ENCODE measurements at regions not wholly inside any gene's neighbourhood (a gene's known extent, or its start where the extent isn't known, plus 50 kb on each side); places are given as distances from the start of the nearest gene placed in this dataset.

DNA sequence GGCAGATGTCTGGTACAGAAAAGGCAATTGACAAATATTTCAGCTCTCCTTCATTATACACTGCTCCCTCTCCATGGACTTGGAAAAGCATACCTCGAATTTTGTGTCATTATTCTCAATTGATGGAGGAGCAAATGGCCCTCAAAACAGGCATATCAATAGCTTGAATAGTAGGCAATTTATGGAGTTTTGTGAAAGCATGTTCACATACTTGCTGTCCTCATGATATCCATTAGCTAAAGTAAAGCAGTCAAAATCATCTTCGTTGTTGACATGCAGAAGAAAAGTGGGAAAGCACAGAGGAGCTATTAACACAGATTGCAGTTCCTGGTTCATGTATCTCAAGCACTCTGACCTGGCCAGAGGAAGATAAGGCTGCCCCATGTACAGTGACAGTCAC is 472.8 kb downstream of the CCSER2 start:
- Mint-ChIP-seq H3K9me3 (peaks cover 11% of the 10 kb centered on the region), H3K27ac (no peak overlapping the region), H3K4me3 (no peak overlapping the region), H3K4me1 (no peaks in the 10 kb centered on the region), H3K36me3 (ENCODE audit: low read depth) (peaks cover under 1% of the 10 kb centered on the region), H3K27me3 (ENCODE audit: low read depth, poor library complexity) (peaks cover 3% of the 10 kb centered on the region)
- DNase-seq: no peak
- TF ChIP-seq, protein P1, sequence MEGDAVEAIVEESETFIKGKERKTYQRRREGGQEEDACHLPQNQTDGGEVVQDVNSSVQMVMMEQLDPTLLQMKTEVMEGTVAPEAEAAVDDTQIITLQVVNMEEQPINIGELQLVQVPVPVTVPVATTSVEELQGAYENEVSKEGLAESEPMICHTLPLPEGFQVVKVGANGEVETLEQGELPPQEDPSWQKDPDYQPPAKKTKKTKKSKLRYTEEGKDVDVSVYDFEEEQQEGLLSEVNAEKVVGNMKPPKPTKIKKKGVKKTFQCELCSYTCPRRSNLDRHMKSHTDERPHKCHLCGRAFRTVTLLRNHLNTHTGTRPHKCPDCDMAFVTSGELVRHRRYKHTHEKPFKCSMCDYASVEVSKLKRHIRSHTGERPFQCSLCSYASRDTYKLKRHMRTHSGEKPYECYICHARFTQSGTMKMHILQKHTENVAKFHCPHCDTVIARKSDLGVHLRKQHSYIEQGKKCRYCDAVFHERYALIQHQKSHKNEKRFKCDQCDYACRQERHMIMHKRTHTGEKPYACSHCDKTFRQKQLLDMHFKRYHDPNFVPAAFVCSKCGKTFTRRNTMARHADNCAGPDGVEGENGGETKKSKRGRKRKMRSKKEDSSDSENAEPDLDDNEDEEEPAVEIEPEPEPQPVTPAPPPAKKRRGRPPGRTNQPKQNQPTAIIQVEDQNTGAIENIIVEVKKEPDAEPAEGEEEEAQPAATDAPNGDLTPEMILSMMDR (IDR thresholded peaks at IDR 0.05): no peak

DNA sequence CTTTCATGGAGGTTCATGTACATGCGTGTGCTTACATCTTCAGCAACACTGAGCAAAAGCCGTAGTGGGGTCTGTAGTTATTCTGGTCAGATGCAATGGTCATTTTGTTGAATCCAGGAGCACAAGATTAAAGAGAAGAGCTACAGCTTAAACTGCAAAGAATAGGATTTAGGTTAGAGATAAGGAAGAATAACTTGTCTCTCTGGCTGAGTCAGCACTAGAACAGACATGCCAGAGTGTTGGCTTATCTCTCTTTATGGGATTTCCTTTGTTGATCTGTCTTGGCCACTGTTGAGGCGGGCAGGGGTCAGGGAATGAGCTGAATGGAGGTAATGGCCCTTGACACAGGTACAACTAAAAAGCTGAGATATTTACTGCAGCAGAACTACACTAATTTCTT is 473.5 kb downstream of the CCSER2 start:
- no peak overlapping the region for H3K27ac Mint-ChIP-seq
- TF ChIP-seq, protein P1 (IDR thresholded peaks at IDR 0.05): no peak
- no peak for DNase-seq
- H3K27me3 Mint-ChIP-seq (ENCODE audit: low read depth, poor library complexity): peaks cover 3% of the 10 kb centered on the region
- H3K4me3 Mint-ChIP-seq: no peak overlapping the region
- H3K9me3 Mint-ChIP-seq: peaks cover 15% of the 10 kb centered on the region
- no peaks in the 10 kb centered on the region for H3K4me1 Mint-ChIP-seq
- H3K36me3 Mint-ChIP-seq (ENCODE audit: low read depth): peaks cover 4% of the 10 kb centered on the region

DNA sequence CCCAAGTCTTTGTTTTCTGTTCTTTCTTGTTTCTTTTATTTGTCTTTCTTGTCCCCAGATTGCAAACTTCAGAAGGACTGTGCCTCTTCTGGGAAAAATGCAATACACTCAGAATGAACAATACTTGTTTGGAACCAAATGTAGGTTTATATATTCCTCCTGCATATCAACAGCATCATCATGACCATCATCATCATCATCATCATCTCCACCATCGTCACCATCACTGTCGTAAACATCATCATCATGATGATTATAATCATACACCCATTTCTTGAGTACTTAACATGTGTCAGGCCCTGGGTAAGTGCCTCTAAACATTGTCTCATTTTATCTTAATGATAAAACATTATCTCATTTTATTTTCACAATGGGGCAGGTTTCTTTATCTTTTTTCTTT is 476.8 kb downstream of the CCSER2 start:
- peaks cover 15% of the 10 kb centered on the region for H3K9me3 Mint-ChIP-seq
- H3K4me1 Mint-ChIP-seq: peaks cover 1% of the 10 kb centered on the region
- no peak for DNase-seq
- TF ChIP-seq, protein P1 (IDR thresholded peaks at IDR 0.05): no peak
- peaks cover 3% of the 10 kb centered on the region for H3K27me3 Mint-ChIP-seq (ENCODE audit: low read depth, poor library complexity)
- no peak overlapping the region for H3K4me3 Mint-ChIP-seq
- H3K27ac Mint-ChIP-seq: no peak overlapping the region
- peaks cover 4% of the 10 kb centered on the region for H3K36me3 Mint-ChIP-seq (ENCODE audit: low read depth)

DNA sequence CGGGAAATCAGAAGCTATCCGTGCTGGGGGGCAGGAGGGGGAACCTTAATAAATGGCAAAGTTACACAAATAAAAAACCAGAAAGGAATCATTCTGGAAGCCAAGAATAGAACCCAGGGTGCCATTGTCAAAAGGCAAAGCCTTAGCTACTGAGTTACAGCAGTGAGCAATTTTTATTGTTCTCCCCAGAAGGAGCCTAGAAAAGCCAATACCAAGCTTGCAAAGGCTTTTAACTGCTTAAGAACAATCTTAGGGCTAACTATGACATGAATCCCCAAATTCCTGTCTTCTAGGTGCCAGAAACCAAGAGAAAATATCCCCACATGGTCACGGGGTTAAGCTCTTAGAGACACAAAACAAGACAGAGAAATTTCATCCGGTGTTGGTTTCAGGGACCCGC is 482.7 kb downstream of the CCSER2 start:
- Mint-ChIP-seq H3K4me3 (no peak overlapping the region), H3K27ac (peak overlapping the region; percentile 75), H3K4me1 (peaks cover 17% of the 10 kb centered on the region), H3K27me3 (ENCODE audit: low read depth, poor library complexity) (no peaks in the 10 kb centered on the region), H3K9me3 (peaks cover 4% of the 10 kb centered on the region), H3K36me3 (ENCODE audit: low read depth) (peaks cover 4% of the 10 kb centered on the region)
- no peak for DNase-seq
- TF ChIP-seq, protein P1 (IDR thresholded peaks at IDR 0.05): no peak

DNA sequence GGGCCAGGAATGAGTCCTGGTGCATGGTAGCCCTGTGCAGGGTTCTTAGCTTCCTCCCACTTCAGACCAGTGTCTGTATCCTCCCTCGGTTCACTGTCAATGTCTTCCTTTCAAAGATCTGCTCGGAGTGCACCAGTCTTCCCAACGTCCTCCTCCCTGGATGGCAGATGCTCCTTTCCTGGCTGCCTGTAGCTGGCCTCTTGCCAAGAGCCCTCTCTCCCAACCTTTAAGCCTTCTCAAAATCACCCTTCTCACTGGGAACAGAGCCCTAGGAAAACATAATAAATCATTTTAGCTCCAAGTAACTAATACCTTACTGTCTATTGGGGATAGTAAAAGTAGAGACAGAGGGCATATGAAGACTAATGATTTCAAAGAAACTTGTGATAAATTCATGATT is 490.6 kb downstream of the CCSER2 start:
- Mint-ChIP-seq H3K9me3 (no peaks in the 10 kb centered on the region), H3K27me3 (ENCODE audit: low read depth, poor library complexity) (peaks cover 13% of the 10 kb centered on the region), H3K36me3 (ENCODE audit: low read depth) (no peaks in the 10 kb centered on the region), H3K4me3 (no peak overlapping the region), H3K27ac (peak overlapping the region; percentile 55), H3K4me1 (peaks cover 21% of the 10 kb centered on the region)
- DNase-seq: no peak
- TF ChIP-seq, protein P1 (IDR thresholded peaks at IDR 0.05): no peak

DNA sequence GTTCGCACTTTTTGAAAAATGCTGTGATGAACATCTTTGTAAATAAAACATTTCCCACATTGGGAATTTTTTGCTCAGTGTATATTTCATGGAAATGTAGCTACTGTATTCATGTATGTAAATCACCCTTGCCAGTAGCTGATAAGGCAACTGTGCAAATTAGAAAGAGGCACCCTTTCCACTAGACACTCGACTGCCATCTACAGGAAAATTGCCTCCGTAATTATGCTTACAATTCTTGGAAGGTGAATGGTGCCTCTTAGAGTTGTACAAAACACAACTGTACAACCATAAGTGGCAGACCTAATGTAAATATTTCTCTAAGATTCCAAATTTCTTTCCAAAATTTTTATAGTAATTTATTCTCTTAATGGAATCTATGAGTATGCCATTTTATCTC is 491.7 kb downstream of the CCSER2 start:
- Mint-ChIP-seq H3K9me3 (no peaks in the 10 kb centered on the region), H3K4me1 (peaks cover 21% of the 10 kb centered on the region), H3K36me3 (ENCODE audit: low read depth) (no peaks in the 10 kb centered on the region), H3K27me3 (ENCODE audit: low read depth, poor library complexity) (peaks cover 13% of the 10 kb centered on the region), H3K27ac (no peak overlapping the region), H3K4me3 (no peak overlapping the region)
- no peak for DNase-seq
- TF ChIP-seq, protein P1 (IDR thresholded peaks at IDR 0.05): no peak
